ENCODE measurements at regions not wholly inside any gene's neighbourhood (a gene's known extent, or its start where the extent isn't known, plus 50 kb on each side); places are given as distances from the start of the nearest gene placed in this dataset.

GRCh38 chr17:70446446-70446845 lies 277.1 kb downstream of the KCNJ2 start:
- H4K8ac ChIP-seq (ENCODE audit: low read depth in 2 of 2, low read length in 2 of 2), result no peak overlapping the region
- no TSS peak for BruUV-seq (replicated peaks)
- no peak overlapping the region for H2AK9ac ChIP-seq (replicated peaks; ENCODE audit: low read depth, low read length, poor library complexity)
- H2BK5ac ChIP-seq (ENCODE audit: low read depth, low read length, poor library complexity, severe bottlenecking), result no peak overlapping the region
- dilution Hi-C loops (cut with HindIII; ENCODE audit: low sequenced_read_pairs, unreplicated experiment), result no loop called here
- no CpG with 5 or more reads among the region's 1 CpG for WGBS, 2 experiments (ENCODE audit: extremely low coverage in 2 of 2, insufficient read length in 1 of 2)
- H3K27ac ChIP-seq (ENCODE audit: insufficient read depth, low read length), result no peak overlapping the region
- ChIA-PET CTCF (no interaction called here), POLR2A (ENCODE audit: unreplicated experiment) (no interaction called here)
- TF ChIP-seq ELK1 (IDR thresholded peaks at IDR 0.05; ENCODE audit: borderline replicate concordance, low read depth, low read length) (no peak), USF2 (IDR thresholded peaks at IDR 0.05; ENCODE audit: low read depth, low read length) (no peak), MAZ (IDR thresholded peaks at IDR 0.05; ENCODE audit: borderline replicate concordance, low read depth, low read length) (no peak), MAFK (IDR thresholded peaks at IDR 0.05; ENCODE audit: low read depth, low read length) (no peak), POLR2A (IDR thresholded peaks at IDR 0.05; ENCODE audit: low read depth, low read length) (no peak), BHLHE40 (IDR thresholded peaks at IDR 0.05; ENCODE audit: low read depth, low read length) (no peak), CEBPB (IDR thresholded peaks at IDR 0.05; ENCODE audit: low read depth, low read length) (no peak), SMC3 (IDR thresholded peaks at IDR 0.05; ENCODE audit: low read depth, low read length) (no peak), CHD1 (IDR thresholded peaks at IDR 0.05; ENCODE audit: low read depth, low read length) (no peak), MXI1 (IDR thresholded peaks at IDR 0.05; ENCODE audit: borderline replicate concordance, low read depth, low read length) (no peak), RFX5 (IDR thresholded peaks at IDR 0.05; ENCODE audit: low read depth, low read length) (no peak), RAD21 (IDR thresholded peaks at IDR 0.05; ENCODE audit: low read length) (no peak), NFE2L2 (IDR thresholded peaks at IDR 0.05; ENCODE audit: low read depth, low read length) (no peak), FOS (IDR thresholded peaks at IDR 0.05; ENCODE audit: low read depth, low read length) (no peak), RCOR1 (IDR thresholded peaks at IDR 0.05; ENCODE audit: insufficient replicate concordance, low read length) (no peak), CTCF (conservative IDR thresholded peaks at IDR 0.05; ENCODE audit: low read depth, low read length) (no peak)
- H3K9ac ChIP-seq (ENCODE audit: low read depth, low read length), result no peak overlapping the region
- H4K91ac ChIP-seq (ENCODE audit: insufficient read depth, low read depth, low read length), result no peak overlapping the region
- in situ Hi-C loops (cut with MboI; ENCODE audit: low sequenced_read_pairs), result no loop called here
- H3K18ac ChIP-seq (ENCODE audit: low read depth, low read length), result no peak overlapping the region
- no peak overlapping the region for H3K4me3 ChIP-seq (ENCODE audit: insufficient read depth, low read depth, low read length)
- H3K36me3 ChIP-seq (ENCODE audit: control insufficient read depth, insufficient read depth, low read length), result no peaks in the 10 kb centered on the region
- H2BK120ac ChIP-seq (ENCODE audit: low read depth, low read length), result no peak overlapping the region
- H3K56ac ChIP-seq (ENCODE audit: extremely low read depth, insufficient read depth, low read length), result no peak overlapping the region
- no peaks in the 10 kb centered on the region for H3K79me1 ChIP-seq (ENCODE audit: low read depth in 1 of 2, low read length in 2 of 2)
- H2BK20ac ChIP-seq (ENCODE audit: low read depth, low read length), result no peak overlapping the region
- no peaks in the 10 kb centered on the region for H4K20me1 ChIP-seq (ENCODE audit: insufficient read depth, low read length)
- H2AFZ ChIP-seq (replicated peaks; ENCODE audit: low read length, poor library complexity), result no peak overlapping the region
- H3K9me3 ChIP-seq (ENCODE audit: control insufficient read depth, insufficient read depth, low read length), result no peaks in the 10 kb centered on the region
- no peaks in the 10 kb centered on the region for H3K27me3 ChIP-seq (ENCODE audit: control insufficient read depth, insufficient read depth, low read length)
- H3K4me1 ChIP-seq (ENCODE audit: control insufficient read depth, insufficient read depth, low read length), result no peaks in the 10 kb centered on the region
- ATAC-seq (ENCODE audit: low read depth) (no peak), DNase-seq (no peak)
- H3K4me2 ChIP-seq (ENCODE audit: low read depth, low read length), result no peak overlapping the region
- intact Hi-C loops (cut with micrococcal nuclease), result no loop called here
- no peak overlapping the region for H2AK5ac ChIP-seq (ENCODE audit: low read depth, low read length)
- no peak overlapping the region for H3K23ac ChIP-seq (ENCODE audit: low read depth, low read length)
- H3K9me1 ChIP-seq (ENCODE audit: insufficient read depth, low read length), result no peaks in the 10 kb centered on the region
- no peak overlapping the region for H3K14ac ChIP-seq (replicated peaks; ENCODE audit: low read depth, low read length)
- H3K4ac ChIP-seq (ENCODE audit: low read depth, low read length), result no peak overlapping the region
- H2BK15ac ChIP-seq (ENCODE audit: low read depth, low read length), result no peak overlapping the region
- H4K5ac ChIP-seq (ENCODE audit: low read depth, low read length), result no peak overlapping the region

Data from IMR-90 (cell line).